HG02763 (cell line): ENCODE measurements at regions not wholly inside any gene's neighbourhood (a gene's known extent, or its start where the extent isn't known, plus 50 kb on each side); places are given as distances from the start of the nearest gene placed in this dataset.
"Not testable (repeated sequence)": the region's sequence is repeated elsewhere in the genome, so short reads cannot be mapped to it uniquely, and the experiment has no call there.

Experiments used
- ATAC-seq: cut with Tn5 transposase; IDR thresholded peaks from one replicate; pipeline ENCODE4 v1.9.1; 2021; ENCODE audit warnings: mild to moderate bottlenecking, moderate library complexity; ENCODE audit not compliant: unreplicated experiment

DNA sequence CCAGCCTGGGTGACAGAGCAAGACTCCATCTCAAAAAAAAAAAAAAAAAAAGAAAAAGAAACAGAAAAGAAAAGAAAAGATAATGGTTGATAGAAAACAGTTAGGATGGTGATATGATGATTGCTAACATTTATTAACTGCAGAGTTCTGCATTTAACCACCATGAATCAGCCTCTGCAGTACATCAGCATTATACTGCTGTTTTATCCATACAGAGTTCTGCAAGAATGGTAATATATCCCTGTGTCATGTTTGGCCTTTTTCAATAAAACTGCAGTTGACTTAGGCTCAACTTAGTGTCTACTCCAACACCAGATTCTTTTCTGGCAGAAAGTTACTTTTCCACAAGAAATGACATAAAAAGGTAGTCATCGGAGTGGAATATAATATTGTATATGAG lies 62.6 kb downstream of the DUSP6 start:
- ATAC-seq, result no peak

DNA sequence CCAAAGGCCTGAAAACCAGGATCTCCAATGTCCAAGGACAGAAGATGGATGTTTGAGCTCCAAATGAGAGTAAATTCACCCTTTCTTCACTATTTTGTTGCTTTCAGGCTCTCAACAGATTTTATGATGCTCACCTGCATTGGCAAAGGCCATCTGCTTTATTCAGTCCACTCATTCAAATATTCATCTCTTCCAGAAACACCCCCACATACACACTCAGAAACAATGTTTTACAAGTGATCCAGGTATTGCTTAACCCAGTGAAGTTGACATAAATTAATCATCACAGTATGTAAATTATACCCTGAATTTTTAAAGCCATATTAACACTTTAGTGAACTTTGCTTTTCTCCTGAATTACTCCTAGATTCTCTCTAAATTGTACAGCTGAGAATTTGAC lies 63.3 kb downstream of the DUSP6 start:
- no peak for ATAC-seq

DNA sequence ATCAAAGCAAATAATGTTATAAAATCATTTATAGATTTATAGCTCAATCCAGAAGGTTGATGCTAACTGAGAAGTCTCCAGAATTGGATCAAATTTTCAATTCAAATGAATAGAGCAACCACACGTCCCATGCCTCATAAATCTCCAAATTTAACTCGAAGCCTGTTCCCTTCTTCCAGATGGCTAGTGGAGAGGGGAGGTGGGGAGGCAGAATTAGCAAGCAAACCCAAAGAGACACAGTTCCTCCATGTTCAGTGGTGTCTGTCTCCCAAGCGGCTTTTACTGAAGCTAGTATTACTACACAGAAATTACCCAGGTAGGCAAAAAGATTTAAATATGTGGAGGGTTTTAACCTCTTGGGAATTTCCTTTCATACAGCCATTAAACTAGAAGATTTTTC lies 65.8 kb downstream of the DUSP6 start:
- no peak for ATAC-seq

DNA sequence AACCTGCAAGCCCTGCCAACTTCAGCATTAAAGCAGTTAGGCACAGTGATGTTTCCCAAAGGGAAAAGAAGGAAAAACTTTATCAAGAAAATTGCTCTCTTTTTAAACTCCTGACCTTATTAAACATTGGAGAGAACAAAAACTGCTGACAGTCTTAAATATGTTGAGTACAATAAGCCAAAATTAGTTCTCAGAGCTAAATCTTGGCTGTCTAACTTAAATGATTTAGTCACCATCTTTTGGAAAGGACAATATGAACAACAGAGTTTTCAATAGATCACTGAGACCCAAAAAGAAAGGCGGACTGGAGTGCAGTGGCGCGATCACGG lies 70.8 kb downstream of the DUSP6 start:
- ATAC-seq, result no peak

DNA sequence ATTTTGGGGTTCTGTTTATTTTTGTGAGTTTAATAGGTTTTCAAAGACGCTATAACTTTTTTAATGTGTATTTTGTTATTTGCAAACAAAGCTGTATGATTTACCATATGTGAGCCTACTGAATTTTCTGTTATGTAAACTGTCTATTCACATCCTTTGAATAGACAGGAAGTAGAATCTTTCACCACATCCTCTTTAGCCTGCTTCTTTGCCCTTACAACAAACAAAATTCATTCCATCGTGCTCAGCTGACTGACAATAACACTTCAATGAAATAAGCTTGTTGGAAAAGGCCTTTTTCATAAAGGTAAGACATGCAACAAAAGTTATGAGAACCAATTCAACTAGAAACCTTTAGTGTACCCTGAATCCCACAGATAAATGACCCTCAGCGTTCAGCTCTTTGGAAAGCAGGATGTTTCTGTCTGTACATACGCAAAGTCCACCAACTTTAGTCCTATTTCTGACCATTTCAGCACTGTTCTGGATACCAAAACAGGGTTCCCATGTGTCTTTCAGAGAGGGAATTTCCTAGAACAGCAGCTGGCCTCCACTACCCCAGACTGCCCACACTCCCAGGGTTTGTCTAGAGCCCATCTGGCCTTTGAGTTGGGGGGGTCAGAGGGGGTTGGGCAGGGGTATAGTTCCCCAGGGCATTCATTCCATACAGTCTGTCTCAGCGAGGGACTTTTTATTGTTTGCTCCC lies 71.3 kb downstream of the DUSP6 start:
- no peak for ATAC-seq

DNA sequence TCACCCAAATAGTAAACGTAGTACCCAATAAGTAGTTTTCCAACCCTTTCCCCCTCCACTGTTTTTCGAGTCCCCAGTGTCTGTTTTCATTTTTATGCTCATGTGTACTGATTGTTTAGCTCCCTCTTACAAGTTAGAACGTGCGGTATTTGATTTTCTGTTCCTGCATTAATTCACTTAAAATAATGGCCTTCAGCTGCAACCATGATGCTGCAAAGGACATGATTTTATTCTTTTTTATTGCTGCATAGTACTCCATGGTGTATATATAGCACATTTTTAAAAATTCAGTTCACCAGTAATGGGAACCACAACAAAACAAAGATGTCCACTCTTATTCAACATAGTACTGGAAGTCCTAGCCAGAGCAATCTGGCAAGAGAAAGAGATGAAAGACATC lies 72.8 kb downstream of the DUSP6 start:
- no peak for ATAC-seq

DNA sequence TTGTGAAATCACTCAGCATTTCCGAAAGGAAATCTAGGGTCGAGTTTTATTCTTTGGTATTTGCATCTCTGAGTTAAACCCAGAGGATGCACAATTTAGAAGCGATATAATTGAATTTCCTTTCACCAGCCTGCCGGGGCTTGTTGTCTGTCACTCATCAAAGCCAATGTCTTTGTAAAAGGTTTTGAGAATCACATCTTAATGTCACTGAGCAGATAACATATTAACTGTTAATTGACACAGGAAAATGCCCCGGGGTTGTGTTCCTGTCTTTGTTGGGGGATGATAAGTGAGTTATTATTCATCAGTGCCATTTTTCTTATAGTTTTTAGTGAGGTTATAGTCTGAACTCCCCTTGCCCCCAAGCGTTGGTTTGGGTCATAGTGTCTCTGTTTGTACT lies 73.4 kb downstream of the DUSP6 start:
- ATAC-seq, result no peak

DNA sequence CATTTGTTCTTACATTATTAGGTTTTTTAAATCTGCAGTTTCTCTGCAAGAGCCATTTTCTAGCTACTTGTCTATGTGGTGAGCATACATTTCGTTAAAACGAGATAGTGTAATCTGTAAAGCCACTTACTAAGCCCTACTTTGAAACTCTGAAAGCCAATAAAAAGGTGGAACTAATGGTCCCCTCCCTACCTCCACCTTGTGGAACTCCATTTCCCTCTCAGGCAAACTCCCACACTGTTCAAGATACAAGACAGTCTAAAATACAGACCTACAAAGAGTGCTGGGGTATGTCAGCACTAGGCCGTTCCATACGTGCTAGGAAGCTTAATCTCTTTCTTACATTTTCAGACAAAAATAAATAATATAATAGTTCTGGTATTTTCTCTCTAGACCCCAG lies 74.1 kb downstream of the DUSP6 start:
- ATAC-seq, result no peak

DNA sequence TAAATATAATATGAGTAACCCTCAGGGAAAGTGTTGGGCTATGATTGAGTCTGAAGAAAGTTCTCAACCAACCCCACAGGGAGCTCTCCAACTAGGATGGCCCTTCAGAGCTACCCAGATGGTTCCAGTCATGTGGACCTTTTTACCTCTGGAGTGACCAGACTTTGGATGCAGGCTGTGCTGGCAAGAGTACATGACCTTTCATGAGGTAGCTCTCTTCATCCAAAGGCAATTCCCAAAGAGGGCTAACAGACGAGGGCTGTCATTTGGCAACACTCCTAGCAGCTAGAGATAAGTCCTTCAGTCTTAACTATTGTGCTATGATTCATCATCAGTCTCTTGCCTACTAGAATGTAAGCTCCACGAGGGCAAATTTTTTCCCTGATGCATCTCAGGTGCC lies 75.4 kb downstream of the DUSP6 start:
- no peak for ATAC-seq

DNA sequence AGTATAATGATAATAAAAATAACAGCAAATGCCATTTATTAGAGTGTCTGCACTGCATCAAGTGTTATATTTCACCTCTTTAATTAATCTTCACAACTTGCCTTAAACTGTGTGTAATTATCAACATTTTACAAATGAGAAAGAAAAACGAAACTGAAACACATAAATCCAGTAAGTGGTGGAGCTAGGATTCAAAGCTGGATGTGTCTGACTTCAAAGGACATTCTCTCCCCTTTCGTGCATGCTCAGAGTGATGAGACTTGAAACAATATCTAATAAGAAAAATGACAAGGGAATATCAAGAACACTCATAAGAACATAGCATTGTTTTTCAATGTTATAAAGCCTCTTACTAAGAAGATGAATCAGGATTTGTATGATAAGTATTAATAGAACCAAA lies 78.8 kb downstream of the DUSP6 start:
- no peak for ATAC-seq

DNA sequence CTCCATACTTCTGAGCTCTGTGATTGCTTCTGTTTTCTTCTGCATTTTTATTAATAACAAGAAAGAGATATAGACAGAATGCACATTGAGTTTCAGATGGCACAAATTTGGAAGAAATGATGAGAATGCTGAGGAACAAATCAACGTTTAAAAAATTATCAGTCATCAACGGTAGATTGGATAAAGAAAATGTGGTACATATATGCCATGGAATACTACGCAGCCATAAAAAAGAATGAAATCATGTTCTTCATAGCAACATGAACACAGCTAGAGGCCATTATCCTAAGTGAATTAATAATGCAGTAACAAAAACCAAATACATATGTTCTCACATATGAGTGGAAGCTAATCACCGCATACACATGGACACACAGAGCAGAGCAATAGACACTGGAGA lies 81.8 kb downstream of the DUSP6 start:
- no peak for ATAC-seq

DNA sequence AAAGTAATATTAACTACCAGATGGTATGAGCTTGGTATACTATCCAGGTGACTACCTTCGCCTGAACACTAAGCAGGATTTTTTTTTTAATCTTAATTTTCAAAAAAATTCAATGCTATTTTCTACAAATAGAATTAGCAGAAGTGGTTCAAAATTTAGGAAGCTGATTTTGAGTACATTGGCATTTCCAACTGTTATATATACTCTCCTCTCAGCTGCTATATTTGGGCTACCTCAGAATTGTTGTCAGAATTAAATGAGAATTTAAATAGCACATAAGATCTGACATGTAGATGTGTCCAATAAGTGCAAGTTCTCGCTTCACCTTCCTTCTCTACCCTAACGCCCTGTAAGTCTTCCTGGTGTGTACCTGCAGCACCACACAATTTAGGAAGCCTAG lies 83.1 kb downstream of the DUSP6 start:
- ATAC-seq, result no peak

DNA sequence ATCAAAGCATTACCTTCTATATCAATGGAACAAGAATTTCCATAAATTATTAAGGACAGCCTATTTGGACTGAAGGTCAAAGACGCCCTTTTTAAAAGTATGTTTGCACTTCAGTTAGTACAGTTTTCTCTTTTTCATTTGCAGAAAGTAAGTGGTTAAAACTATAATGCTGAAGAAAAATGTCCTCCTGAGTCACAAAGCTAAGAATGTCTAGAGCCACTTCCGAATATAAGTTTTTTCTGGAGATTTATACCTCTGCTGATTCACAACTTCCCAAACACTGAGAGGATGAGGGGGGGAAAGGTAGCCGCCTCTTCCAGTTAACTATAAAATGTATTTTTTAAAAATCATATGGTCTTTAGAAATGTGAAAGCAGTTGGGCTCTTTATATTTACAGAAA lies 84.9 kb downstream of the DUSP6 start:
- ATAC-seq, result no peak

DNA sequence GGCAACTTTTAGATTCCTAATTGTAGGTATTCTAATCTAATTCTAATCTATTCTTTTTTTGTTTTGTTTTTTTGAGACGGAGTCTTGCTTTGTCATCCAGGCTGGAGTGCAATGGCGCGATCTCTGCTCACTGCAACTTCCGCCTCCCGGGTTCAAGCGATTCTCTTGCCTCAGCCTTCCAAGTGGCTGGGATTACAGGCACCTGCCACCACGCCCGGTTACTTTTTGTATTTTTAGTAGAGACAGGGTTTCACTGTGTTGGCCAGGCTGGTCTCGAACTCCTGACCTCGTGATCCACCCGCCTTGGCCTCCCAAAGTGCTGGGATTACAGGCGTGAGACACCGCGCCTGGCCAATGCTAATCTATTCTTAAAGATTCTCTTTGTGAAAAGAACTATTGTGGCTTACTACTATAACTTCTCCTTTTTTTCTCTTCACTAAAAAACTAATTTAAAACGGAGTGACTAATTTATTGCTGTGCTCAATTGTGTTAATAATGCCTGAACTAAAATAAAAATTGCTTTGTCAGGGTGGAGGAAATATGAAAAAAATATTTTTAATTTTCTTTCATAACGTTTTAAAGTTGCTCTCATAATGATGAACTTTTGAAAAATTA lies 85.6 kb downstream of the DUSP6 start:
- not testable (repeated sequence) for ATAC-seq

DNA sequence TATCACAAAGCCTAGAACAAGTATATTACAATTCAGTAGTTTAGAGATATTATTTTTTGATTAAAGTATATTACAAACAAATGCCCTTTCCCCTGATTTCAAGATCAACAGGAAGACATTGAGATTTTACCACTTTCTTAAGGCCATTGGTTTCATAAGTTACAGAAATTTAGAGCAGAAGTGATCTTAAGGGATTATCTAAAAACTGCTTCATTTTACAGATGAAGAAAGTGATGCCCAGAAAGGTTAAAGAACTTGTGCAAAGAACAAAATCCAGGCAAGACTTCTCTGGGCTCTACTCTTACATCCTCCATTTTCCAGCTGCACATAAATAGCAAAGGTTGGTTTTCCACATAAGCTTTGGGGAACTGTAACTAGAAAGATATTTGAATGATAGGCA lies 87.5 kb downstream of the DUSP6 start:
- ATAC-seq, result no peak

DNA sequence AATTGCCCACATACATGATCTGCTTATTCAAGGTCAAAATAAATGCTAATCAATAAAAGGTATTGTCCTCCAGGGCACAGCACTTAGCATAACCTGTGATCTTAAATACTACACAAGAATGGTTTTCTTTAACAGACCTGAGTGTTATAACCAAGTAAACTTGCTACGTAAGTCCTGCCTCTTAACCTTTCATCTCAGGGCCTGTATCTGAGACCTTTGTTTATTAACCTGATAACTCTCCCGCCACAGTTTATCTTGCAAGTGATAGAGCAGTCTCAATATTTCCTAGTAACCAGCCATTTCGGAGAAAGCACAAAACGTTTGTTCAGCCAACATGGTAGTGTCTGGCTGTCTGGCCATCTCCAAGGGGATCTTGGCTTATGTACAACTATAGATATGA lies 88.4 kb downstream of the DUSP6 start:
- no peak for ATAC-seq

DNA sequence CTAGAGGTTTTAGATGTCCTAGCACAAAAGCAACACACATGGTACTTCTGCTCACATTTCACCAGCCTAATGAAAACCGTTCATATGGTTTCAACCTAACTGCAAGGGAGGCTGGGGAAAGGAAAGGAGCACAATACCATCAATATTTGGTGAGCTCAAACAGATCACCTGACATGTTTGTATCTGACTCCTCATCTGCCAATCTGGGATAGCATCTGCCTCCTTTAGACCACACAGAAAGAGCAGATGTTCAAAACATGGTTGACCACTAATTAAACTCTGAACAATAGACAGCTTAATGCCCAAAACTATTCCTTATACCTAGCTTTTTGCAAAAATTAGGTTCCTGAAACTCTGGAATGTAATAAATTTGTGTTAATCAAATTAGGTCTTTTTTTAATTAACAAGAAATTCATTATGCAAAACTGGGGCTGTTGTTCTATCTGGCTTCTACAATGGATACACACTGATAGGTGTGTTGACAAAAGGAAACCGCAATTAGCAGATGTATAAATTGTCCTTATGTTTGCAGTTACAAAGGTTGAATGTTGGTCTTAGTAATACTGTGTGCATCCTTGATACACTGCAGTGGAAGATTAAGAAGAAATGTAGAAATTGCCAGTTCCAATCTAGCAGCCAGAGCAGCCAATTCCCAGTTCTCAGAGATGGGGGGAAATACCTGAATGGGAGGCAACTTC lies 89.3 kb downstream of the DUSP6 start:
- ATAC-seq, result no peak

DNA sequence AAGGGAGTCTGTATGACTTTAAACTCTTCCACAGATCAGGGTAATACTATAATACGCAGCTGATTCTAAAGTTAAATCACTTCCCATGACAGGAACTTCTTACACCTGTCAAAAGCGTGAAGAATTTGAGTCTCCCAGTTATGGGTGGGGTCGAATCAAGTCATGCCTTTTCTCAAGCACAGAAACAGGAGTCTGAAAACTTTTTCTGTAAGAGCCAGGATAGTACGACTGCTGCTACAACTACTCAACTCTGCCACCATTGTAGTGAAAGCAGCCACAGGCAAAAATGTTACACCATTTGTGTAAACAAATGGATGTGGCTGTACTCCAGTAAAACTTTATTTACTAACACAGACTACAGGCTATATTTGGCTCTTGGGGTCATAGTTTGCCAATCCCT lies 90.3 kb downstream of the DUSP6 start:
- no peak for ATAC-seq

DNA sequence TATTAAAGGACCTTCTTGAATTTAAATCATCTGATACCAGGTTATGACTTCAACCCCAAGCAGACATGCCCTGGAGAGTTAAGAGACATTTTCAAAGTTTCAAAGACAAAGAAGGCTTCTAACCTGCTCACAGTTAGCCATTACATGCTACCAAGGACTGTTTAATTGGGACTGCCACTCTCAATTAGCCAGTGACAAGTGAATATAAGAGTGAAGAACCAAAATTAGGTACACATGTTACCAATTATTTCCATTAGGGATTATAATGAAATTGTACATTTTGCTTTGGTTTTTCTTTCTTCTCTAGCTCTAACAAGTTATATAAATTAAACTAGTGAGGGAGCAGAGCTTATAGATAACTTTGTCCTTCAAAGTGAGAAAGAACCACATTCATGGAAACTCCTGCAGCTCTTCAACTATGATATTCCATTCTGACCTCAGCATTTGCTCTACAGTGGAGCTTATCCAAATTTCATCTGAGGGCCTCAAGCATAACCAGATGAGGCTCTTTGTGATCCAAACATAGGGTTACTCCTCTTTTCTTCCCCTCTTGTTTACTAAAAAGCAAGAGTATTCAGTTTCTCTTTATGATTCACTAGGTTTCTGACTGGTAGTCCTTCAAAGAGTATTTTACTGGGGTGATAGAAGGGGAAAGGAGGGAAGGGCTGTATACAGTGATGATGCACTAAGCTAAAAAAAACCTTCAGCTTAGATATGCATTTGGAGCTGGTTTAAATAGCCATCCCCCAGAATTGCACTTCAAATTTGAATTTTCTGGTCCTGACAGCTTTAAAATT lies 91.3 kb downstream of the DUSP6 start:
- no peak for ATAC-seq

DNA sequence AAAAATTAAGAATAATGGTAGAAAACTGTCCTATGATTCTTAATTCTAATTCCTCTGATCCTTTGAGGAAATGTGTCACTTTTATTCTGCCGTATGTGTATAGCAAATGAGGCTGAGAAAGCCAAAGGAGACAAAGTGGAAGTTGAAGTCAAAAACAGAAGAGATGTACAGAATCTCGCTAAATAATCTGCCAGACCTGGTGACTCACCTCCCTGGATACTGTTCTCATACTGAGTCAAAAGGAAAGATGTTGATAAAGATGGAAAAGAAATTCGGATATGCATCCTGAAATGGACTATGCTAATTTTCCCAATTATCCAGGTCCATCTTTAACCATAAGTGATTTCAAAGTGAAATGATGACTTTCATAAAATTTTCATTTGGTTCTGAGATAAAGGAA lies 92.5 kb downstream of the DUSP6 start:
- no peak for ATAC-seq

DNA sequence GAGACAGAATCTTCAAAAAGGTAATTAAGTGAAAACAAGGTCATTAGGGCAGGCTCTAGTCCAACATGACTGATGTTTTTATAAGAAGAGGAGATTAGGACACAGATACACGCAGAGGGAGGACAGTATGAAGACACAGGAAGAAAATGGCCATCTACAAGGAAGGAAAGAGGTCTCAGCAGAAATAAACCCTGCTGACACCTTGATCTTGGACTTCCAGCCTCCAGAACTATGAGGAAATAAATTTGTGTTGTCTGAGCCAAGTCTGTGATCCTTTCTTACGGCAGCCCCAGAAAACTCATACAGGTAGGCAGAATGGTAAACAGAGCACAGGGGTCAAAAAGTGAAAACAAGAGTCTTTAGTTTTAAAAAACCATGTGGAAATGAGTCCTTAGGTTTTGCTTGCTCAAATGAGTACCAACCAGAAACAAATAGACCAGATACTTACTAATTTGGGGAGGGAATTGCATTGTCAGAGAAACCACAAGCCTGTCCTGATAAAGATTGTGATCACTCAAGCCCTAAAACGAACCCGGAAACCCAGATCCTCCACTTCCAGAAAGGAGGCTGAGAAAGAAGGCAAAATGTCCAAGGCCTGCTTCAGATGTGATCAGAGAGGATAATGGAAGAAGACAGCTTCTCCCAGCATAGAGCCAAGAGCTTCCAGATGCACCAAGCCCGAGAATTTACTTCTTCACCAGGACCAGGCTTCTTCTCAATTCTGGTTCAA lies 93.9 kb downstream of the DUSP6 start:
- no peak for ATAC-seq
